ENCODE measurements at regions not wholly inside any gene's neighbourhood (a gene's known extent, or its start where the extent isn't known, plus 50 kb on each side); places are given as distances from the start of the nearest gene placed in this dataset.
"Not testable (repeated sequence)": the region's sequence is repeated elsewhere in the genome, so short reads cannot be mapped to it uniquely, and the experiment has no call there.

DNA sequence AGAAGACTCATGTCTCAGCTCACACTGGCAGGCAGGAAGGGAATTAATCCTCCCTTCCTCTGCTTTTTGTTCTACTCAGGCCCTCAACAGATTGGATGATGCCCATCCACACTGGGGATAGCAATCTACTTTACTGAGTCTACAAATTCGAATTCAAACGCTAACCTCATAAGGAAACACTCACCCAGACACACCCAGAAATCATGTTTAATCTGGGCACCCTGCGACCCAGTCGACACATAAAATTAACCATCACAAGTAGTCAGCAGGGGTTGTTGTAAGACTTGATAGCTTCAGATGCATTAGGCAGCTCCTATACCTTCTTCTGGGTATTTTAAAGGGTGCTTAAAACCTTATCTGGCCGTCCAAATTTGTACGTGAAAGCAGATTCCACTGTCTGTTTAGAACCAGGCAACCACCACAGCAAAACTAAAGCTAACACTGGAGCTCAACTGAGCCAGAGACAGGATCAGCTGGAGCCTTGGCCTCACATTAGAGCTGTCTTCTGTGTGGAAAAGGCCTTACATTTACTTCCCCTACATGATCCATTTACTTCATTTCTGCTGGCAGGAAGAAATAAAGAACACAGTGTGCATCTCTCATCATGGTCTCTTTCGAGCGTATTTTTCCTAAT lies 407.3 kb upstream of the PPP2R3A start:
- DNase-seq (ENCODE audit: low spot score) = no peak

GRCh38 chr3:135558906-135559305 lies 406.6 kb upstream of the PPP2R3A start:
- DNase-seq (ENCODE audit: low spot score) = no peak

DNA sequence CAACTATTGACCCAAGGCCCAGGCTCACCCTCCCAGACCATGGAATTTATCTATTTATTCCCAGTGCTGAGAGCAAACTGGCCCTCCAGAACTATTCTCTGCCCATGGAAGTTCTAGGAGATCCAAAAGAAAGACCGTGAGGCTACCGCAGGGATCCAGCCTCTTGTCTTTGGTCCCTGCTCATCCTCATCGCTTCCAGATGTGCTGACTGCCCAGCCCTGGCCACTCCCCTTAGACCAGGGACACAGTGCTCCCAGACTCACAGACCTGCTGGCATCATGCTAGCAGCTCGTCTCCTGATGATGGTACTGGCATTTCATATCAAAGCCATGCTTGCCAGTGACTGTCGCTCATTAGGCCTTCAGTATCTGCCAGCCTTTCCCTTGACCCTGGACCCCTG lies 405.7 kb upstream of the PPP2R3A start:
- DNase-seq (ENCODE audit: low spot score) = no peak

- DNase-seq (ENCODE audit: low spot score) = no peak
These were observed 404.7 kb upstream of the PPP2R3A start for GRCh38 chr3:135560847-135561246.

DNA sequence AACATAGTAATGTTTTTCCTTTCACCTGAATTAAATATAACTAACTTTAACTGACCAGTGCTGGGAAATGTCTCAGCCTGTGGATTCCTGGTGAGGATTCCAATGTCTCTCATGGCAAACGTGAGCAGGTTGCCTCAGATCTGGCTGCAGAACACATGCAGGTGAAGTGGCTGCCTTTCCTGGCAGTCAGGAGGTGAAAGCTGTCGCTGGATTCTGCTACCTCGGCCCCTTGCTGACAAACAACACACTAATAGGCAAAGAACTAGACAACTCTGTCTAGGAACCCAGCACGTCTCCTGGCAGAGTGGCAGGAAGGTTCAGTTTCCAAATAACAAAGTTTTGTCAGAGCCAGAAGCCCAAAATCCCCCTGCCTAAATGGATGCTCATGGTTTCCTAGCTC lies 400.8 kb upstream of the PPP2R3A start:
- DNase-seq (ENCODE audit: low spot score) = no peak

GRCh38 chr3:135565546-135565945 lies 400.0 kb upstream of the PPP2R3A start:
- DNase-seq (ENCODE audit: low spot score) = no peak

DNA sequence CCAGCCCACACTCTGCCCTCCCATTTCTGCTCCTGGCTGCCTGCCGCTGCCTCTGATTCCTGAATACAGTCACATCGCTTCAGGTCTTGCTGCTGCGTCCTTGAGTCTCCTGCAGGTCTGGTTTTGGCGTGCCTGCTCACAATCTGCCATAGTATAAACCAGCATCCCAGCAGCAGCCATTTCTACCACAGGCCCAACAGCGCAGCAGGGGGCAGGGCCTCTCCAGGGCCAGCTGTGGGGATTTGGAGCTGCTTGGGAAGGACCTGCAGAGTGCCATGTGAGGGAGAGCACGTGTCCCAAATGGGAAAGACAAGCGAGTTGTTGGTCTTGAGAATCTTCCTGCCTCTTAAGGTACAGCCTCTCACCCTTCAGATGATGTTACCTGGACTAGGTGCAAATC lies 398.3 kb upstream of the PPP2R3A start:
- no peak for DNase-seq (ENCODE audit: low spot score)

DNA sequence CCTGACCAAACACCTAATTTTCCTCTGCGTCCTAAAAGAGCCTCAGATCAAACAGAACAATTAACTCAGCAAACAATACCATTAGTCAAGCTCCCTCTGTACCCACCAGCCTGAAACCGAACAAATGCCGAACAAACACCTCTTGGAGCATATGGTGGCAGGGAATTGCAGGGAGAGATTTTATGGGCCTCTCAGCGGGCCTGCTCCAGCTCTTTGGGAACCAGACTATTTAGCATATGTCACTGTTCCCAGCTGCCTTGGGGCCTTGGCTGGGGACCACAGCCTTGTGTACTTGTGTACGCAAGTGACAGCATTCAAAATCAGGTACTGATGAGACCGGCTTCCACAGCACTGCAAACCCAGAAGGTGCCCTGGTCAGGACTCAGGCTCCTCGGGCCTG lies 388.8 kb upstream of the PPP2R3A start:
- no peak for DNase-seq (ENCODE audit: low spot score)

GRCh38 chr3:135581806-135582205 lies 383.7 kb upstream of the PPP2R3A start:
- DNase-seq (ENCODE audit: low spot score) = no peak

- no peak for DNase-seq (ENCODE audit: low spot score)
These were observed 382.7 kb upstream of the PPP2R3A start for GRCh38 chr3:135582800-135583199.

GRCh38 chr3:135596563-135596962 lies 369.0 kb upstream of the PPP2R3A start:
- no peak for DNase-seq (ENCODE audit: low spot score)

DNA sequence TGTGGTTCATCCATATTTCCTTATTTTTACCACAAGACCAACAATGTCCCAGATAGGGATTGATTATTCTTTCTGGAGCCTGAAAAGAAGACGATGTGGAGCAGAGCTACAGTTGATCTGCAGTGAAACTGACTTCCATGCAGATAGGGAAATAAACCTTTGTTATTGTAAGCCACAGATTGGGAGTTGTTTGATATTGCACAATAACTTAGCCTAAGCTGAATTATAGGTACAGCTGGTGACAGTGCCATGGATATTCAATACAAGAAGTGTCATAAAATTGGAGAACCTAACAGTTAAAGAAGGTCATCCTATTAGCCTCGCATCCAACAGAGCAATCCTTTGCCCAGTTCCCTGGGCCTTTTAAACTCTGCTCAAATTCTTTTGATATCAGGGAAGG lies 367.7 kb upstream of the PPP2R3A start:
- no peak for DNase-seq (ENCODE audit: low spot score)

- no peak for DNase-seq (ENCODE audit: low spot score)
These were observed 366.9 kb upstream of the PPP2R3A start for GRCh38 chr3:135598597-135598996.

GRCh38 chr3:135604512-135604911 lies 361.0 kb upstream of the PPP2R3A start:
- DNase-seq (ENCODE audit: low spot score) = not testable (repeated sequence)

- DNase-seq (ENCODE audit: low spot score) = no peak
These were observed 347.4 kb upstream of the PPP2R3A start for GRCh38 chr3:135618123-135618522.

DNA sequence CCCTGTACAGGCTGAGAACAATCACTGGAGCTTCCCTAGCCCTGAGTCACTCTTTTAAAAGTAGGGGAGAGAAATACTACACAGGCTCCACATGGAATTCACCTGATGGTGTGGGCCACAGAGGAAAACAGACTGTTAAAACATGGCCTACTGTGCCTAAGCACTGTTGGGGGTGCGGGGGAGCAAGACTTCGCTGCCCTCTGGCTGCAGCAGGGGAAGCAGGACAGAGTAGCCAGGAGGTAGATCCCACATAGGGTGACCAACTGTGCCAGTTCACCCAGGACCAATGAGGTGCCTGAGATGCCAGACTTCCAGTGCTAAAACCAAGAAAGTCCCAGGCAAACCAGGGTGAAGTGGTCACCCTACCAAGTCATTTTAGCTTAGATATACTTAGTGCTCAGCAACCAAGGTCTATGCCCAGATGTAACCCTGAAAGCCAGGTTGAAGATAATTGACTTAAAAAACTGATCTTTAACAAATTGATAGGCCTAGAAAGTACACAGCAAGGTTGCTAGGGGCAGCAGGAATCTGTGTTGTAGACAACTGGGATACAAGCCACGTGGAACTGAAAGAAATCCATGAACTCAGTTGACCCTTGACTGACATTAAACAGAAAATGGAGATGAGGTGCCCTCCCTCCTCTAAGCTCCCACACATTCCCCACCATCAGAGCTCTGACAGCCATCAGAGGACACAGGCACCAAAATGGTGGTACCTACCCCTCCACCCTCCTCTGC lies 344.2 kb upstream of the PPP2R3A start:
- DNase-seq (ENCODE audit: low spot score) = no peak

- no peak for DNase-seq (ENCODE audit: low spot score)
These were observed 343.3 kb upstream of the PPP2R3A start for GRCh38 chr3:135622215-135622614.

DNA sequence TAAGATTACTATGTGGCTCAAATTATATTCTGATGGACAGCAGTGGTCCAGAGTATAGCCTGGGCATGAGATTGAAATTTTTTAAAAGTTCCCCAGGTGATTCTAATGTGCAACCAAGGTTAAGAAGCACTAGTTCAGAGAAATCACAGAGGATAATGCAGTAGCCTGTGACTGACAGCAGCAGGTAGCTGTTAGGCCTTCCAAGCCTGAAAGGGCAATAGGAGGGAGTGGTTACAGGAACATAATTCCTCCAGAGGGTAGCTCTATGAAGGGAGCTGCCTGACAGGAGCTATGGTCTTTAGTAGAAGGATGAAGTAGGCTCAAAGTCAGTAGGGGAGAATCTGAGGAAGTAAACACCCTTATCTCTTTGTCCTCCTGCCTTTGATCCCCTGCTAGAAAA lies 342.9 kb upstream of the PPP2R3A start:
- no peak for DNase-seq (ENCODE audit: low spot score)

- DNase-seq (ENCODE audit: low spot score) = no peak
These were observed 342.0 kb upstream of the PPP2R3A start for GRCh38 chr3:135623558-135623957.

DNA sequence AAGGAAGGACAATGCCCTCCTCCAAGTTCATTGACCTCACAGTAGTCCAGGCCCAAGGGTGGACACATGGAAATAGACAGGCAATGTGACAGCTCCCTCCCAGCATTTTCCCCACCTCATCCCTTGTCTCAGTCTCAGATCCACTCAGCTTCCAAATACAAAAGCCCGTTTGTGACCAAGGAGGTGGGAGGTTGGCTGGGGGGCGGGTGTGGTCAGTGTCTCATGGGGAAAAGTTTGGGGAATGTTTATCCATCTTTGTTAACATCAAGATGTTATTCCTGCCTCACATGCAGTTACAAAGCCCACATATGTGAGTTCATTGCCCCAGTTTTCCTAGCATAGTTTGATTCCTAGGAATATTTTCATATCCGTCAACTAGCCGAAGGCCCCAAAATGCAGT lies 338.5 kb upstream of the PPP2R3A start:
- DNase-seq (ENCODE audit: low spot score) = no peak

- no peak for DNase-seq (ENCODE audit: low spot score)
These were observed 335.7 kb upstream of the PPP2R3A start for GRCh38 chr3:135629701-135630408.

- DNase-seq (ENCODE audit: low spot score) = no peak
These were observed 332.9 kb upstream of the PPP2R3A start for GRCh38 chr3:135632556-135633065.

DNA sequence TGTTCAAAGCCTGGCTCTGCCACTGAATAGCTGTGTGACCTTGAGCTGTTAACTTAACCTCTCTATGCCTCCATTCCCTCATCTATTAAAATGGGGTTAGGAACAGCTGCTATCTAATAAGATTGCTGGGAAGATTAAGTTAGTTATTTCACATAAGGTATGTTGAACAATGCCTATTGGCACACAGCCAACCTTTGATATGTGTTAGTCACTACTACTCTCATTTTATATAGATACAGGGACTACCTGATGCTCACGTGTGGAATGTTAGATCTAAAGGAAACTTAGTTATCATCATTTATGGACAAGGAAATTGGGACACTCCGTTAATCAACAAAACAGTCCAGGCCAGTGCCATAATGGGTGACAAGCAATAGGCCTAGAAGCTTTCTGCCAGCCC lies 332.4 kb upstream of the PPP2R3A start:
- DNase-seq (ENCODE audit: low spot score) = no peak

Data from pons (tissue), 1 donor.